Amniotic epithelial cell (primary cell): ENCODE measurements at regions not wholly inside any gene's neighbourhood (a gene's known extent, or its start where the extent isn't known, plus 50 kb on each side); places are given as distances from the start of the nearest gene placed in this dataset.
A peak's percentile ranks its signal among the peaks of the same experiment; 100 is the strongest.
"Not testable (repeated sequence)": the region's sequence is repeated elsewhere in the genome, so short reads cannot be mapped to it uniquely, and the experiment has no call there.

Experiments used
- DNase-seq: peaks from one replicate; pipeline ENCODE4 v3.0.0-alpha.2; 2010; ENCODE audit warnings: low read depth

GRCh38 chr13:96934889-96935489 lies 59.3 kb downstream of the OXGR1 start:
- DNase-seq, result no peak

GRCh38 chr13:96925916-96926628 lies 68.2 kb downstream of the OXGR1 start:
- DNase-seq, result no peak

- no peak for DNase-seq
Measured at GRCh38 chr13:96925477-96925876, 68.8 kb downstream of the OXGR1 start.

- not testable (repeated sequence) for DNase-seq
Measured at GRCh38 chr13:96918861-96919631, 75.2 kb downstream of the OXGR1 start.

GRCh38 chr13:96904232-96904631 lies 90.0 kb downstream of the OXGR1 start:
- DNase-seq, result no peak

DNA sequence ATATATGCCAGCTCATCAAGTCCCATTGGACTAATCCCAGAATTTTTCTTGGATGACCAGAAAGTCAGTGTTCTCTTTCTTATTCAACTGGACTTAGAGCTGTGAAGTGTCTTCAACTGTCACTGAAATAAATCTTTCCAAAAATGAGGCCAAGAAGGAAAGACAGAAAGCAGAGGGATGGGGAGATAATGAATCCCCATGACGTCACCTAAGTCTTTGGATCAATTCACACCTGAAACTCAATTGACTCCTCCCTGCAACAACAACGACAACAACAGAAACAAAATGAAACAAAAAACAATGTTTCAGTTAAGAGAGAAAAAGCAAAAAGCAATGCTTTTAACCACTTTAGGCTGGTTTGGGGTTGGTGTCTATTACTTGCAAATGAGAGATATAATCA lies 91.2 kb downstream of the OXGR1 start:
- no peak for DNase-seq

- DNase-seq, result no peak
Measured at GRCh38 chr13:96900986-96901385, 93.3 kb downstream of the OXGR1 start.

DNA sequence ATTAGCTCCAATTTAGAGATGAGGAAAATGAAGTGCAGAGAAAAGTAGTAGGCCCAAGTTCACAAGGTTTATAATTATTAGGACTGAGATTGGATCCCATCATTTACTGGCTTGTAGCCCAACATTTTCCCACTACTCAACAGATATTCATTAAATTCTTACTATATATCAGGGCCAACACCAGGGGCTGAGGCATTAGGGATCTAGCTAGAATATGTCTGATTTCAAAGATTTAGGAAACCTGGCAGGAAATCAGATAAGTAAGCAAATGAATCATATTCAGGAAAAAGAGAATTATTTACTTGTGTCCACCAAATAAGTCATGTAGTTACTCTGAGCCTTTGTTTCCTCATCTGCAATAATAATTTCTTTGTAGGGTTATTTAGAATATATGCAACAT lies 94.3 kb downstream of the OXGR1 start:
- DNase-seq, result no peak

- DNase-seq, result no peak
Measured at GRCh38 chr13:96898646-96899254, 95.5 kb downstream of the OXGR1 start.

- DNase-seq, result peak; percentile 76
Measured at GRCh38 chr13:96898212-96898611, 96.1 kb downstream of the OXGR1 start.
